ENCODE measurements at regions not wholly inside any gene's neighbourhood (a gene's known extent, or its start where the extent isn't known, plus 50 kb on each side); places are given as distances from the start of the nearest gene placed in this dataset.

DNA sequence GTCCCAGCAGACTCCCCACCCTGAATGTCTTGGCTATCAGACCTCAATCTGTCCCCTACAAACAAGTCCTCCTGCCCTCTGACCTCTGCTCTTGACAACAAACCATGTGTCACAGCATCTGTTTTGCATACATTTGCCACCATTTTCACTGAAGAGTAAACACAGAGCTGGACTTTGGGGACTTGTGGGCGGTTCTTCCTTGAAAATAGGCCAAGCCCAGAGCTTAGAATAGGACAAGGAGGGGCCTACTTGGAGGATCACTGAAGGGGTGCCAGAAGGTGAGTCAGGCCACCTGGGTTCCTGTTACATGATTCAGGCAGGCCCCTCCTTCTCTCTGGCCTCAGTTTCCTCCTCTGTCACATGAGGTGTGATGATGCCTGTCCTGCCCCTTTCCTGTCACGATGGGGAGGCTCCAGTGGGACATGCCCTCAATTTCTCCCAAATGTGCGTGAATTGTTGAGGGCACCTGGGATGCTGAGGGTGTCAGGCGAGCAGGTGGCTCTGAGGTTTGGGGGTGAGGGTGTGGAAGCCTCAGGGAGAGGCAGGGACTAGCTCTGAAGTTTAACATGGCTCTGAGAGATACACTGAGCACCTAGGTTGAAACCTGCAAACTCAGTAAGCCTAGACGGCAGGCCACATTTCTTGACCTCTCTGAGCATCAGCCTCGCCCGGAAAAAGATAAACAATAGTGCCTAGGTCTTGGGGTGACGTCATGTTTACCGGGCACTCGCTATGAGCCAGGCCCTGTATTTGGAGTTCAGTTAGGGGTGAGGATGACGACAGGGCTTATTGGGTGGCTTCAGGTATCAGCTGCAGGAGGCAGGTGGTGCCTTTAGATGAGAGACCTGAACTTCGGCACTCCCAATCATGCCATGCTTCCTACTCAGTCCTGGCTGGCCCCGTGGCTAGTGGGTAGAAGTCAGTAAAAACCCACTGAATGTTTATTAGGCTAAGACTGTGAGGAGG, 107.6 kb upstream of the PITX1 start:
- TF ChIP-seq, protein P1, sequence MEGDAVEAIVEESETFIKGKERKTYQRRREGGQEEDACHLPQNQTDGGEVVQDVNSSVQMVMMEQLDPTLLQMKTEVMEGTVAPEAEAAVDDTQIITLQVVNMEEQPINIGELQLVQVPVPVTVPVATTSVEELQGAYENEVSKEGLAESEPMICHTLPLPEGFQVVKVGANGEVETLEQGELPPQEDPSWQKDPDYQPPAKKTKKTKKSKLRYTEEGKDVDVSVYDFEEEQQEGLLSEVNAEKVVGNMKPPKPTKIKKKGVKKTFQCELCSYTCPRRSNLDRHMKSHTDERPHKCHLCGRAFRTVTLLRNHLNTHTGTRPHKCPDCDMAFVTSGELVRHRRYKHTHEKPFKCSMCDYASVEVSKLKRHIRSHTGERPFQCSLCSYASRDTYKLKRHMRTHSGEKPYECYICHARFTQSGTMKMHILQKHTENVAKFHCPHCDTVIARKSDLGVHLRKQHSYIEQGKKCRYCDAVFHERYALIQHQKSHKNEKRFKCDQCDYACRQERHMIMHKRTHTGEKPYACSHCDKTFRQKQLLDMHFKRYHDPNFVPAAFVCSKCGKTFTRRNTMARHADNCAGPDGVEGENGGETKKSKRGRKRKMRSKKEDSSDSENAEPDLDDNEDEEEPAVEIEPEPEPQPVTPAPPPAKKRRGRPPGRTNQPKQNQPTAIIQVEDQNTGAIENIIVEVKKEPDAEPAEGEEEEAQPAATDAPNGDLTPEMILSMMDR (IDR thresholded peaks at IDR 0.05) = no peak
- Mint-ChIP-seq H3K27me3 (ENCODE audit: low read depth in 2 of 2) (peaks cover 0 to 7% of the 10 kb centered on the region in 2 donors), H3K4me3 (no peak overlapping the region), H3K27ac (no peak overlapping the region), H3K4me1 (no peaks in the 10 kb centered on the region), H3K9me3 (no peaks in the 10 kb centered on the region), H3K36me3 (no peaks in the 10 kb centered on the region)
- ATAC-seq (no peak), DNase-seq (no peak)
- H3K4me3 ChIP-seq (ENCODE audit: low read length) = no peak overlapping the region
- no peaks in the 10 kb centered on the region for H3K27me3 ChIP-seq (ENCODE audit: control insufficient read depth, insufficient read depth, low read length)
- H3K4me1 ChIP-seq (ENCODE audit: control insufficient read depth, insufficient read depth, low read length) = peaks cover 8% of the 10 kb centered on the region
- intact Hi-C loops (cut with micrococcal nuclease) = no loop called here
- 90% methylated on average over 11 of the region's 13 CpGs for WGBS (ENCODE audit: insufficient coverage)
- no peaks in the 10 kb centered on the region for H3K36me3 ChIP-seq (ENCODE audit: control insufficient read depth, insufficient read depth, low read length)
- H3K9me3 ChIP-seq (ENCODE audit: control insufficient read depth, insufficient read depth, low read length) = no peaks in the 10 kb centered on the region
- peak overlapping the region; percentile 38 for H3K27ac ChIP-seq (ENCODE audit: low read length)

DNA sequence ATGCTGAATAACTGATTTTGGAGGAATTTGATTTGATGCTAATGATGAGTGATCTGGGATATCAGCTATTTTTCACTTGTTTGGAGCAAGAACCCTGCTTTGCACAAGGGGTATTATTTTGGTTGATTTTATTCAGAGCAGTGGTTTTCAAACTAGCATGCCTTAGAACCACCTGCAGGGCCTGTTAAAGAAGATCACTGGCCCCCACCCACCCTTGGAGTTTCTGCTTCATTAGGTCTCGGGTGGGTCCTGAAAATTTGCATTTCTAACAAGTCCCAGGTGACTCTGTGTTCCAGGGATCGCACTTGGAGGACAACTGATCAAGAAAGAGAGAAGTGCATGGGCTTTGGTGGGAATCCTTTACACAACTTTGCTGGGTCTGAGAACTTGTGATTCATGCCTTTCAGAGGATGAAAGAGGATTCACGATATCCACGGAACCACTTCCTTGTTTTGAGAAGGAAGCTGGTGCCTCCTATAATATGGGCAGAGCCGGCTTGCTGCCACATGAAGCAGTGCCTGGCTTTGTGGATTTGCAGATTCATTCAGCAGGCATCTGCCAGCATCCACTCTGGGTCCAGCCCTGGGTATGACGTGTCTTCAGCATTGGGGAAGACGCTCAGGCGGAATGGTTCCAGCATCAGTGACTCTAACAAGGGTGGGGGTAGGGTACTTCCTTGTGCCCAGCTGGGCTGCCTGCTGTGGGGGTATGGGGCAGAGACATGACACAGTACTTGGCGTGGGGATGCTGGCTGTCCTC, 106.6 kb upstream of the PITX1 start:
- Histone ChIP-seq H3K36me3 (ENCODE audit: control insufficient read depth, insufficient read depth, low read length) (no peaks in the 10 kb centered on the region), H3K4me3 (ENCODE audit: low read length) (no peak overlapping the region), H3K9me3 (ENCODE audit: control insufficient read depth, insufficient read depth, low read length) (no peaks in the 10 kb centered on the region), H3K27ac (ENCODE audit: low read length) (peak overlapping the region; percentile 38), H3K27me3 (ENCODE audit: control insufficient read depth, insufficient read depth, low read length) (no peaks in the 10 kb centered on the region), H3K4me1 (ENCODE audit: control insufficient read depth, insufficient read depth, low read length) (peaks cover 8% of the 10 kb centered on the region)
- Mint-ChIP-seq H3K27ac (no peak overlapping the region), H3K27me3 (ENCODE audit: low read depth in 2 of 2) (peaks cover 0 to 7% of the 10 kb centered on the region in 2 donors), H3K36me3 (no peaks in the 10 kb centered on the region), H3K4me3 (no peak overlapping the region), H3K4me1 (no peaks in the 10 kb centered on the region), H3K9me3 (no peaks in the 10 kb centered on the region)
- TF ChIP-seq, protein P1 (IDR thresholded peaks at IDR 0.05) = no peak
- DNase-seq (peak in 1 of 2 donors; percentile 5), ATAC-seq (peak in 1 of 3 donors; percentile 25)
- 49% methylated on average over 9 of the region's 9 CpGs for WGBS (ENCODE audit: insufficient coverage)
- intact Hi-C loops (cut with micrococcal nuclease) = no loop called here

DNA sequence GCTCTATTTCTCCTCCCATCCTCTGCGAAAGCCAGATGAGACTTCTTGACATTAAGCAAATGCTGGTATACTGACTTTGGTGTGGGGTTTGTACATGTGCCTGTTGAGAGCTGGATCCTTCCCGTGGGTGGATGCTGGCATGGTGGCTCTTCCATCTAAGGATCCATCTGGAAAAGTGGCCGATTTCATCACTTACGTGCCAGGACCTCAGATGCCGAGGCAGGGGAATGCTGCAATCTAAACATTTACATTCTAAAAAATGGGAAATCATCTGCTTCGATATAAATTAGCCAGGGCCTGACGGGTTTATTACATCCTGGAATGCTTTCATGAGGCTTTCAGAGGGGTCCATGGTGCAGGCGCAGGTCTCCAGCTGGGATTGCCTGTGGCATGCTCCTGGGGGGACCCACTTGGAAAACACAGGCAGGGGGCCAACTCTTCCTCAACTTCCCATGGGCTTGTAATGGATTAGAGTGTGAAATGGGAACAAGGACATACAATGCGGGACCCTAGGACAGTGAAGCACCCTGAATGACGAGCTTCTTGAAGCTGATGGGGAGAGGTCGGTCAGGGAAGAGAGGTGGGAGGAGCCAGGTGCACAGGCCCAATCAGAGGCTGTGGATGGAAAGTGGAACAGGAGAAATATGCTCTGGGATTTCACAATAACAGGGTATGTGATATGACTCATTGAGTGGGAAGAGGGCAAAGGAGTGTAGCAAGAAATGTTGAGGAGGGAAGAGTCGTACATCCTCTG, 105.5 kb upstream of the PITX1 start:
- no peak overlapping the region for H3K27ac ChIP-seq (ENCODE audit: low read length)
- Mint-ChIP-seq H3K4me1 (no peaks in the 10 kb centered on the region), H3K9me3 (no peaks in the 10 kb centered on the region), H3K27ac (no peak overlapping the region), H3K27me3 (ENCODE audit: low read depth in 2 of 2) (peaks cover 0 to 6% of the 10 kb centered on the region in 2 donors), H3K4me3 (no peak overlapping the region), H3K36me3 (no peaks in the 10 kb centered on the region)
- no peaks in the 10 kb centered on the region for H3K36me3 ChIP-seq (ENCODE audit: control insufficient read depth, insufficient read depth, low read length)
- no peak for ATAC-seq
- no peaks in the 10 kb centered on the region for H3K9me3 ChIP-seq (ENCODE audit: control insufficient read depth, insufficient read depth, low read length)
- no peak overlapping the region for H3K4me3 ChIP-seq (ENCODE audit: low read length)
- intact Hi-C loops (cut with micrococcal nuclease) = no loop called here
- DNase-seq = no peak
- no peaks in the 10 kb centered on the region for H3K27me3 ChIP-seq (ENCODE audit: control insufficient read depth, insufficient read depth, low read length)
- peaks cover 8% of the 10 kb centered on the region for H3K4me1 ChIP-seq (ENCODE audit: control insufficient read depth, insufficient read depth, low read length)
- whole genome bisulfite sequencing (ENCODE audit: insufficient coverage) = 86% methylated on average over 12 of the region's 12 CpGs
- TF ChIP-seq, protein P1 (IDR thresholded peaks at IDR 0.05) = no peak
